GM23338 (cell line): ENCODE measurements at regions not wholly inside any gene's neighbourhood (a gene's known extent, or its start where the extent isn't known, plus 50 kb on each side); places are given as distances from the start of the nearest gene placed in this dataset.

Source experiments
- ATAC-seq: fragments of 200-7000 bp; cut with Tn5 transposase; 3 replicates; pipeline ENCODE4 v1.9.1; 2020
- DNase-seq: peaks from one replicate; pipeline ENCODE4 v3.0.0-alpha.2; 2015; ENCODE audit warnings: low spot score
- H2AFZ ChIP-seq: fragments of 200-600 bp; sonication (generic); 2 replicates; pipeline ENCODE4 v1.8.0; 2016; ENCODE audit warnings: antibody characterized with exemption, mild to moderate bottlenecking, moderate library complexity
- H3F3A ChIP-seq: fragments of 200-600 bp; sonication (generic); replicated peaks from 2 replicates; pipeline ENCODE4 v1.8.0; 2017; ENCODE audit warnings: antibody characterized with exemption, mixed run types, low read depth
- H3K27ac ChIP-seq: fragments of 200-600 bp; sonication (generic); 2 replicates; pipeline ENCODE4 v1.6.1; 2016; ENCODE audit warnings: low read depth
- H3K27me3 ChIP-seq: fragments of 200-600 bp; sonication (generic); 2 replicates; pipeline ENCODE4 v1.8.0; 2016; ENCODE audit warnings: mild to moderate bottlenecking, mixed run types, moderate library complexity; ENCODE audit not compliant: insufficient read depth
- H3K36me3 ChIP-seq: fragments of 200-600 bp; sonication (generic); 2 replicates; pipeline ENCODE4 v1.8.0; 2016; ENCODE audit warnings: mild to moderate bottlenecking; ENCODE audit not compliant: insufficient read depth
- H3K4me1 ChIP-seq: fragments of 200-600 bp; sonication (generic); 2 replicates; pipeline ENCODE4 v1.8.0; 2016; ENCODE audit warnings: mild to moderate bottlenecking, moderate library complexity; ENCODE audit not compliant: insufficient read depth
- H3K4me2 ChIP-seq: fragments of 200-600 bp; sonication (generic); 2 replicates; pipeline ENCODE4 v1.7.1; 2017; ENCODE audit warnings: mixed run types
- H3K4me3 ChIP-seq: fragments of 200-600 bp; sonication (generic); 2 replicates; pipeline ENCODE4 v1.6.1; 2016; ENCODE audit warnings: mixed run types
- H3K79me2 ChIP-seq: fragments of 200-600 bp; sonication (generic); replicated peaks from 2 replicates; pipeline ENCODE4 v1.8.0; 2017; ENCODE audit warnings: mild to moderate bottlenecking; ENCODE audit not compliant: insufficient read depth
- H3K9me2 ChIP-seq: fragments of 200-600 bp; sonication (generic); 2 replicates; pipeline ENCODE4 v1.8.0; 2017; ENCODE audit not compliant: insufficient read depth
- H4K20me1 ChIP-seq: fragments of 200-600 bp; sonication (generic); replicated peaks from 2 replicates; pipeline ENCODE4 v1.8.0; 2017; ENCODE audit warnings: mild to moderate bottlenecking; ENCODE audit not compliant: insufficient read depth
- H3K27ac Mint-ChIP-seq: 2 replicates; pipeline ENCODE4 v1.8.0; 2020; ENCODE audit warnings: inconsistent platforms, mild to moderate bottlenecking, moderate library complexity, mixed read lengths
- H3K27me3 Mint-ChIP-seq: 3 replicates; pipeline ENCODE4 v1.8.0; 2022; ENCODE audit warnings: low read depth, mild to moderate bottlenecking, moderate library complexity, mixed read lengths, inconsistent platforms; ENCODE audit not compliant: insufficient read depth, poor library complexity
- H3K36me3 Mint-ChIP-seq: 3 replicates; pipeline ENCODE4 v1.8.0; 2021; ENCODE audit warnings: low read depth, mild to moderate bottlenecking, inconsistent platforms, moderate library complexity, mixed read lengths
- H3K4me1 Mint-ChIP-seq: 3 replicates; pipeline ENCODE4 v1.8.0; 2020; ENCODE audit warnings: mild to moderate bottlenecking, inconsistent platforms, mixed read lengths
- H3K4me3 Mint-ChIP-seq: 3 replicates; pipeline ENCODE4 v1.8.0; 2021; ENCODE audit warnings: moderate library complexity, mild to moderate bottlenecking, inconsistent platforms, mixed read lengths
- H3K9me3 Mint-ChIP-seq: 3 replicates; pipeline ENCODE4 v1.8.0; 2020; ENCODE audit warnings: moderate library complexity, mild to moderate bottlenecking, inconsistent platforms, mixed read lengths
- CREB1 ChIP-seq: fragments of 250-450 bp; sonication (Bioruptor Pico); IDR thresholded peaks from 2 replicates; pipeline ENCODE4 v1.5.0; 2020; ENCODE audit warnings: low read depth, mild to moderate bottlenecking, moderate library complexity
- EZH2phosphoT487 ChIP-seq: fragments of 200-600 bp; sonication (generic); IDR thresholded peaks from one replicate; pipeline ENCODE4 v1.8.1; 2018; ENCODE audit warnings: antibody characterized with exemption; ENCODE audit not compliant: unreplicated experiment
- JUNB ChIP-seq: IDR thresholded peaks from one replicate; pipeline ENCODE4 v1.6.1; 2016; ENCODE audit warnings: antibody characterized with exemption; ENCODE audit not compliant: unreplicated experiment
- NANOG ChIP-seq: IDR thresholded peaks from 2 replicates; pipeline ENCODE4 v1.6.1; 2016; ENCODE audit warnings: antibody characterized with exemption, borderline replicate concordance
- POLR2AphosphoS5 ChIP-seq: IDR thresholded peaks from 2 replicates; pipeline ENCODE4 v1.6.1; 2016; ENCODE audit warnings: antibody characterized with exemption, low read depth
- STAT1 ChIP-seq: IDR thresholded peaks from one replicate; pipeline ENCODE4 v1.6.1; 2016; ENCODE audit warnings: antibody characterized with exemption; ENCODE audit not compliant: unreplicated experiment
- ZNF331 ChIP-seq: fragments of 250-450 bp; sonication (Bioruptor Pico); IDR thresholded peaks from 2 replicates; pipeline ENCODE4 v1.5.0; 2020; ENCODE audit warnings: low read depth, mild to moderate bottlenecking, moderate library complexity
- TF ChIP-seq, protein P1 (sequence below): IDR thresholded peaks from one replicate; pipeline ENCODE4 v1.6.1; 2018; ENCODE audit warnings: antibody characterized with exemption; ENCODE audit not compliant: unreplicated experiment
- TF ChIP-seq, protein P2 (sequence below): IDR thresholded peaks from 2 replicates; pipeline ENCODE4 v1.6.1; 2016; ENCODE audit warnings: antibody characterized with exemption
- TF ChIP-seq, protein P3 (sequence below), 2 experiments: fragments of 200-600 bp in 1 of 2; sonication (generic) in 1 of 2; conservative IDR thresholded peaks; 2 replicates each; pipeline versions ENCODE4 v1.5.1 to v1.6.1; 2016 to 2017; ENCODE audit warnings: antibody characterized with exemption in 2 of 2, low read depth in 2 of 2, mild to moderate bottlenecking in 2 of 2, moderate library complexity in 1 of 2
- TF ChIP-seq, protein P4 (sequence below): fragments of 250-450 bp; sonication (Bioruptor Pico); IDR thresholded peaks from 2 replicates; pipeline ENCODE4 v1.5.0; 2020; ENCODE audit warnings: mild to moderate bottlenecking, moderate library complexity

DNA sequence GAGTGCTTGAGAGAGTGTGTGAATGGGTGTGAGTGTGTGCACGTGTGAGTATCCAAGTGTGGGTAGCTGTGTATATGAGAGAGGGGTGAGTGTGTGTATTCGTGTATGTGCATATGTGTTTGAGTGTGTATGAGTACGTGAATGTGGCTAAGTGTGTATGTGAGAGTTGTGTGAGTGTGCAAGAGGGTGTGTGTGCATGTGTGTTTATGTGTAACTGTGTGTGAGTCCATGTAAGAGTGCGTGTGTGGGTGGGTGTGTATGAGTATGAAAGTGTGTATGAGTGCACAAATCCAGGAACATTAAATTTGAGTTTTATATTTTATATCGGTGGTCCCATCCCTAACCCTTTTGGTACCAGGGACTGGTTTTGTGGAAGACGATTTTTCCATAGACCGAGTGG is 156.4 kb downstream of the TENT4A start (continued):
- TF ChIP-seq EZH2phosphoT487 (no peak), NANOG (no peak), CREB1 (no peak), POLR2AphosphoS5 (no peak), STAT1 (no peak)
- TF ChIP-seq, protein P1, sequence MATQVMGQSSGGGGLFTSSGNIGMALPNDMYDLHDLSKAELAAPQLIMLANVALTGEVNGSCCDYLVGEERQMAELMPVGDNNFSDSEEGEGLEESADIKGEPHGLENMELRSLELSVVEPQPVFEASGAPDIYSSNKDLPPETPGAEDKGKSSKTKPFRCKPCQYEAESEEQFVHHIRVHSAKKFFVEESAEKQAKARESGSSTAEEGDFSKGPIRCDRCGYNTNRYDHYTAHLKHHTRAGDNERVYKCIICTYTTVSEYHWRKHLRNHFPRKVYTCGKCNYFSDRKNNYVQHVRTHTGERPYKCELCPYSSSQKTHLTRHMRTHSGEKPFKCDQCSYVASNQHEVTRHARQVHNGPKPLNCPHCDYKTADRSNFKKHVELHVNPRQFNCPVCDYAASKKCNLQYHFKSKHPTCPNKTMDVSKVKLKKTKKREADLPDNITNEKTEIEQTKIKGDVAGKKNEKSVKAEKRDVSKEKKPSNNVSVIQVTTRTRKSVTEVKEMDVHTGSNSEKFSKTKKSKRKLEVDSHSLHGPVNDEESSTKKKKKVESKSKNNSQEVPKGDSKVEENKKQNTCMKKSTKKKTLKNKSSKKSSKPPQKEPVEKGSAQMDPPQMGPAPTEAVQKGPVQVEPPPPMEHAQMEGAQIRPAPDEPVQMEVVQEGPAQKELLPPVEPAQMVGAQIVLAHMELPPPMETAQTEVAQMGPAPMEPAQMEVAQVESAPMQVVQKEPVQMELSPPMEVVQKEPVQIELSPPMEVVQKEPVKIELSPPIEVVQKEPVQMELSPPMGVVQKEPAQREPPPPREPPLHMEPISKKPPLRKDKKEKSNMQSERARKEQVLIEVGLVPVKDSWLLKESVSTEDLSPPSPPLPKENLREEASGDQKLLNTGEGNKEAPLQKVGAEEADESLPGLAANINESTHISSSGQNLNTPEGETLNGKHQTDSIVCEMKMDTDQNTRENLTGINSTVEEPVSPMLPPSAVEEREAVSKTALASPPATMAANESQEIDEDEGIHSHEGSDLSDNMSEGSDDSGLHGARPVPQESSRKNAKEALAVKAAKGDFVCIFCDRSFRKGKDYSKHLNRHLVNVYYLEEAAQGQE: no peak
- TF ChIP-seq, protein P2, sequence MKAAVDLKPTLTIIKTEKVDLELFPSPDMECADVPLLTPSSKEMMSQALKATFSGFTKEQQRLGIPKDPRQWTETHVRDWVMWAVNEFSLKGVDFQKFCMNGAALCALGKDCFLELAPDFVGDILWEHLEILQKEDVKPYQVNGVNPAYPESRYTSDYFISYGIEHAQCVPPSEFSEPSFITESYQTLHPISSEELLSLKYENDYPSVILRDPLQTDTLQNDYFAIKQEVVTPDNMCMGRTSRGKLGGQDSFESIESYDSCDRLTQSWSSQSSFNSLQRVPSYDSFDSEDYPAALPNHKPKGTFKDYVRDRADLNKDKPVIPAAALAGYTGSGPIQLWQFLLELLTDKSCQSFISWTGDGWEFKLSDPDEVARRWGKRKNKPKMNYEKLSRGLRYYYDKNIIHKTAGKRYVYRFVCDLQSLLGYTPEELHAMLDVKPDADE: no peak

DNA sequence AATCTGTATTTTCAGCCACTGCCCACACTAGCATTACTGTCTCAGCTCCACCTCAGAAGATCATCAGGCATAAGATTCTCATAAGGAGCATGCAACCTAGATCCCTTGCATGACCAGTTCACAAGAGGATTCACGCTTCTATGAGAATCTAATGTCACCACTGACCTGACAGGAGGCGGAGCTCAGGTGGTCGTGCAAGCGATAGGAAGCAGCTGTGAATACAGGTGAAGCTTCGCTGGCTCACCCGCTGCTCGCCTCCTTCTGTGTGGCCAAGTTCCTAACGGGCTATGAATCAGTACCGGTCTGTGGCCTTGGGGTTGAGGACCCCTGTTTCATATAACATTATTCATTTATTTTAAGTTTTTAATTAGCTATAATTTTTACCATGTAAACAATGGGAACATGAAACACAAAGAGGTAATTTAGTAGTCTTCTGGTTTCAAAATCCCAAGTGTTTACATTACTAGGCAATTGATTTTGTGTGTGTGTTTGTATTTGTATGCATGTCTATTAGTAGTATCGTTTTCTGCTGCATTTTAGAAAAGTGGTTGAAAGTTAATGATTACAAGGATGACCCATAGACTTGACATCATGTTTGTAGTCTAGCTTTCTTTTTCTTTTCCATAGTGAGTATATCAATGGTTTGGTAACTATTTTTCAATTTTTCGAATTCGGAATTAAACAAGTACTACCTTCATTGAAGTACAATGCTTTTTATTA is 159.4 kb downstream of the TENT4A start:
- no peaks in the 10 kb centered on the region for H3K27me3 ChIP-seq
- H3F3A ChIP-seq: no peaks in the 10 kb centered on the region
- H2AFZ ChIP-seq: no peak overlapping the region
- H3K4me1 ChIP-seq: no peaks in the 10 kb centered on the region
- H3K36me3 ChIP-seq: no peaks in the 10 kb centered on the region
- DNase-seq: peak; percentile 11
- ATAC-seq: peak; percentile 34; the same call in 1 of the 3 replicates
- H3K4me3 ChIP-seq: no peak overlapping the region
- H3K79me2 ChIP-seq: no peaks in the 10 kb centered on the region
- no peaks in the 10 kb centered on the region for H3K9me2 ChIP-seq
- no peaks in the 10 kb centered on the region for H3K4me1 Mint-ChIP-seq
- H3K27me3 Mint-ChIP-seq: peaks cover 1% of the 10 kb centered on the region
- H3K4me3 Mint-ChIP-seq: no peak overlapping the region
- no peak overlapping the region for H3K4me2 ChIP-seq
- H3K36me3 Mint-ChIP-seq: peaks cover 3% of the 10 kb centered on the region; the same call in 2 of the 3 replicates
- no peaks in the 10 kb centered on the region for H4K20me1 ChIP-seq
- peaks cover 3% of the 10 kb centered on the region for H3K9me3 Mint-ChIP-seq
- H3K27ac ChIP-seq: no peak overlapping the region
- no peak overlapping the region for H3K27ac Mint-ChIP-seq
- TF ChIP-seq CREB1: no peak
- TF ChIP-seq ZNF331 (CRISPR knock-in tag): no peak
- TF ChIP-seq, protein P3, sequence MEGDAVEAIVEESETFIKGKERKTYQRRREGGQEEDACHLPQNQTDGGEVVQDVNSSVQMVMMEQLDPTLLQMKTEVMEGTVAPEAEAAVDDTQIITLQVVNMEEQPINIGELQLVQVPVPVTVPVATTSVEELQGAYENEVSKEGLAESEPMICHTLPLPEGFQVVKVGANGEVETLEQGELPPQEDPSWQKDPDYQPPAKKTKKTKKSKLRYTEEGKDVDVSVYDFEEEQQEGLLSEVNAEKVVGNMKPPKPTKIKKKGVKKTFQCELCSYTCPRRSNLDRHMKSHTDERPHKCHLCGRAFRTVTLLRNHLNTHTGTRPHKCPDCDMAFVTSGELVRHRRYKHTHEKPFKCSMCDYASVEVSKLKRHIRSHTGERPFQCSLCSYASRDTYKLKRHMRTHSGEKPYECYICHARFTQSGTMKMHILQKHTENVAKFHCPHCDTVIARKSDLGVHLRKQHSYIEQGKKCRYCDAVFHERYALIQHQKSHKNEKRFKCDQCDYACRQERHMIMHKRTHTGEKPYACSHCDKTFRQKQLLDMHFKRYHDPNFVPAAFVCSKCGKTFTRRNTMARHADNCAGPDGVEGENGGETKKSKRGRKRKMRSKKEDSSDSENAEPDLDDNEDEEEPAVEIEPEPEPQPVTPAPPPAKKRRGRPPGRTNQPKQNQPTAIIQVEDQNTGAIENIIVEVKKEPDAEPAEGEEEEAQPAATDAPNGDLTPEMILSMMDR (conservative IDR thresholded peaks at IDR 0.05; ENCODE audit: low read depth in 2 of 2): no peak
- no peak for TF ChIP-seq JUNB
- no peak for TF ChIP-seq POLR2AphosphoS5
- TF ChIP-seq EZH2phosphoT487: no peak
- TF ChIP-seq STAT1: no peak
- TF ChIP-seq, protein P4, sequence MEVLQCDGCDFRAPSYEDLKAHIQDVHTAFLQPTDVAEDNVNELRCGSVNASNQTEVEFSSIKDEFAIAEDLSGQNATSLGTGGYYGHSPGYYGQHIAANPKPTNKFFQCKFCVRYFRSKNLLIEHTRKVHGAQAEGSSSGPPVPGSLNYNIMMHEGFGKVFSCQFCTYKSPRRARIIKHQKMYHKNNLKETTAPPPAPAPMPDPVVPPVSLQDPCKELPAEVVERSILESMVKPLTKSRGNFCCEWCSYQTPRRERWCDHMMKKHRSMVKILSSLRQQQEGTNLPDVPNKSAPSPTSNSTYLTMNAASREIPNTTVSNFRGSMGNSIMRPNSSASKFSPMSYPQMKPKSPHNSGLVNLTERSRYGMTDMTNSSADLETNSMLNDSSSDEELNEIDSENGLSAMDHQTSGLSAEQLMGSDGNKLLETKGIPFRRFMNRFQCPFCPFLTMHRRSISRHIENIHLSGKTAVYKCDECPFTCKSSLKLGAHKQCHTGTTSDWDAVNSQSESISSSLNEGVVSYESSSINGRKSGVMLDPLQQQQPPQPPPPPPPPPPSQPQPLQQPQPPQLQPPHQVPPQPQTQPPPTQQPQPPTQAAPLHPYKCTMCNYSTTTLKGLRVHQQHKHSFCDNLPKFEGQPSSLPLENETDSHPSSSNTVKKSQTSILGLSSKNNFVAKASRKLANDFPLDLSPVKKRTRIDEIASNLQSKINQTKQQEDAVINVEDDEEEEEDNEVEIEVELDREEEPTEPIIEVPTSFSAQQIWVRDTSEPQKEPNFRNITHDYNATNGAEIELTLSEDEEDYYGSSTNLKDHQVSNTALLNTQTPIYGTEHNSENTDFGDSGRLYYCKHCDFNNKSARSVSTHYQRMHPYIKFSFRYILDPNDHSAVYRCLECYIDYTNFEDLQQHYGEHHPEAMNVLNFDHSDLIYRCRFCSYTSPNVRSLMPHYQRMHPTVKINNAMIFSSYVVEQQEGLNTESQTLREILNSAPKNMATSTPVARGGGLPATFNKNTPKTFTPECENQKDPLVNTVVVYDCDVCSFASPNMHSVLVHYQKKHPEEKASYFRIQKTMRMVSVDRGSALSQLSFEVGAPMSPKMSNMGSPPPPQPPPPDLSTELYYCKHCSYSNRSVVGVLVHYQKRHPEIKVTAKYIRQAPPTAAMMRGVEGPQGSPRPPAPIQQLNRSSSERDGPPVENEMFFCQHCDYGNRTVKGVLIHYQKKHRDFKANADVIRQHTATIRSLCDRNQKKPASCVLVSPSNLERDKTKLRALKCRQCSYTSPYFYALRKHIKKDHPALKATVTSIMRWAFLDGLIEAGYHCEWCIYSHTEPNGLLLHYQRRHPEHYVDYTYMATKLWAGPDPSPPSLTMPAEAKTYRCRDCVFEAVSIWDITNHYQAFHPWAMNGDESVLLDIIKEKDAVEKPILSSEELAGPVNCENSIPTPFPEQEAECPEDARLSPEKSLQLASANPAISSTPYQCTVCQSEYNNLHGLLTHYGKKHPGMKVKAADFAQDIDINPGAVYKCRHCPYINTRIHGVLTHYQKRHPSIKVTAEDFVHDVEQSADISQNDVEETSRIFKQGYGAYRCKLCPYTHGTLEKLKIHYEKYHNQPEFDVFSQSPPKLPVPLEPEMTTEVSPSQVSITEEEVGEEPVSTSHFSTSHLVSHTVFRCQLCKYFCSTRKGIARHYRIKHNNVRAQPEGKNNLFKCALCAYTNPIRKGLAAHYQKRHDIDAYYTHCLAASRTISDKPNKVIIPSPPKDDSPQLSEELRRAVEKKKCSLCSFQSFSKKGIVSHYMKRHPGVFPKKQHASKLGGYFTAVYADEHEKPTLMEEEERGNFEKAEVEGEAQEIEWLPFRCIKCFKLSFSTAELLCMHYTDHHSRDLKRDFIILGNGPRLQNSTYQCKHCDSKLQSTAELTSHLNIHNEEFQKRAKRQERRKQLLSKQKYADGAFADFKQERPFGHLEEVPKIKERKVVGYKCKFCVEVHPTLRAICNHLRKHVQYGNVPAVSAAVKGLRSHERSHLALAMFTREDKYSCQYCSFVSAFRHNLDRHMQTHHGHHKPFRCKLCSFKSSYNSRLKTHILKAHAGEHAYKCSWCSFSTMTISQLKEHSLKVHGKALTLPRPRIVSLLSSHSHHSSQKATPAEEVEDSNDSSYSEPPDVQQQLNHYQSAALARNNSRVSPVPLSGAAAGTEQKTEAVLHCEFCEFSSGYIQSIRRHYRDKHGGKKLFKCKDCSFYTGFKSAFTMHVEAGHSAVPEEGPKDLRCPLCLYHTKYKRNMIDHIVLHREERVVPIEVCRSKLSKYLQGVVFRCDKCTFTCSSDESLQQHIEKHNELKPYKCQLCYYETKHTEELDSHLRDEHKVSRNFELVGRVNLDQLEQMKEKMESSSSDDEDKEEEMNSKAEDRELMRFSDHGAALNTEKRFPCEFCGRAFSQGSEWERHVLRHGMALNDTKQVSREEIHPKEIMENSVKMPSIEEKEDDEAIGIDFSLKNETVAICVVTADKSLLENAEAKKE: no peak
